Osteoblast (primary cell): ENCODE measurements at regions not wholly inside any gene's neighbourhood (a gene's known extent, or its start where the extent isn't known, plus 50 kb on each side); places are given as distances from the start of the nearest gene placed in this dataset.

ENCODE experiments used
- DNase-seq: peaks from one replicate; pipeline ENCODE4 v3.0.0; 2011; ENCODE audit warnings: low spot score, mixed read lengths; ENCODE audit not compliant: insufficient read length; ENCODE audit errors: missing footprints
- H2AFZ ChIP-seq: 2 replicates; pipeline ENCODE4 v1.6.0; 2011; ENCODE audit warnings: mild to moderate bottlenecking, low read length
- H3K27ac ChIP-seq: 2 replicates; pipeline ENCODE4 v1.5.1; 2011; ENCODE audit warnings: mild to moderate bottlenecking, low read depth, low read length, moderate library complexity
- H3K27me3 ChIP-seq: 2 replicates; pipeline ENCODE4 v1.6.0; 2012; ENCODE audit warnings: mild to moderate bottlenecking, control low read depth, inconsistent platforms, low read length, moderate library complexity; ENCODE audit not compliant: insufficient read depth
- H3K36me3 ChIP-seq: 2 replicates; pipeline ENCODE4 v1.5.1; 2011; ENCODE audit warnings: mild to moderate bottlenecking, low read length, control low read depth, moderate library complexity; ENCODE audit not compliant: insufficient read depth
- H3K4me1 ChIP-seq: 2 replicates; pipeline ENCODE4 v1.5.1; 2011; ENCODE audit warnings: mild to moderate bottlenecking, low read length, control low read depth, moderate library complexity; ENCODE audit not compliant: insufficient read depth
- H3K4me2 ChIP-seq: 2 replicates; pipeline ENCODE4 v1.6.0; 2011; ENCODE audit warnings: mild to moderate bottlenecking, low read length; ENCODE audit not compliant: insufficient read depth
- H3K4me3 ChIP-seq: fragments of 200-600 bp; sonication (generic); 3 replicates; pipeline ENCODE4 v1.5.1; 2012; ENCODE audit warnings: mild to moderate bottlenecking, low read length, inconsistent platforms; ENCODE audit not compliant: insufficient read depth
- H3K79me2 ChIP-seq: 2 replicates; pipeline ENCODE4 v1.6.0; 2012; ENCODE audit warnings: mild to moderate bottlenecking, low read length, control low read depth, inconsistent platforms; ENCODE audit not compliant: insufficient read depth
- H3K9me3 ChIP-seq: 2 replicates; pipeline ENCODE4 v1.5.1; 2011; ENCODE audit warnings: low read depth, low read length, control low read depth
- H4K20me1 ChIP-seq: 2 replicates; pipeline ENCODE4 v1.6.0; 2012; ENCODE audit warnings: mild to moderate bottlenecking, low read length, control low read depth; ENCODE audit not compliant: insufficient read depth
- CTCF ChIP-seq: IDR thresholded peaks from 2 replicates; pipeline ENCODE4 v1.5.1; 2011; ENCODE audit warnings: mild to moderate bottlenecking, low read depth, low read length, moderate library complexity; ENCODE audit errors: extremely low read depth

- Histone ChIP-seq H4K20me1 (no peaks in the 10 kb centered on the region), H3K4me1 (no peaks in the 10 kb centered on the region), H3K4me3 (no peak overlapping the region), H2AFZ (no peak overlapping the region), H3K4me2 (no peak overlapping the region), H3K27ac (no peak overlapping the region), H3K79me2 (no peaks in the 10 kb centered on the region), H3K9me3 (no peaks in the 10 kb centered on the region), H3K27me3 (no peaks in the 10 kb centered on the region), H3K36me3 (no peaks in the 10 kb centered on the region)
- DNase-seq, result peak; percentile 14
- TF ChIP-seq CTCF, result no peak
Observed at GRCh38 chr5:17882760-17883488, 248.7 kb downstream of the TAF11L14 start.

- no peak overlapping the region for H2AFZ ChIP-seq
- no peak overlapping the region for H3K4me3 ChIP-seq
- no peaks in the 10 kb centered on the region for H3K4me1 ChIP-seq
- H3K79me2 ChIP-seq, result no peaks in the 10 kb centered on the region
- TF ChIP-seq CTCF, result no peak
- H3K4me2 ChIP-seq, result no peak overlapping the region
- H4K20me1 ChIP-seq, result no peaks in the 10 kb centered on the region
- H3K9me3 ChIP-seq, result no peaks in the 10 kb centered on the region
- no peaks in the 10 kb centered on the region for H3K27me3 ChIP-seq
- no peak for DNase-seq
- H3K36me3 ChIP-seq, result no peaks in the 10 kb centered on the region
- H3K27ac ChIP-seq, result no peak overlapping the region
Observed at GRCh38 chr5:17888155-17888554, 253.9 kb downstream of the TAF11L14 start.

GRCh38 chr5:17890501-17890900, 256.2 kb downstream of the TAF11L14 start:
- H3K27me3 ChIP-seq, result no peaks in the 10 kb centered on the region
- no peak for TF ChIP-seq CTCF
- no peaks in the 10 kb centered on the region for H3K4me1 ChIP-seq
- no peak for DNase-seq
- no peaks in the 10 kb centered on the region for H3K9me3 ChIP-seq
- no peak overlapping the region for H3K4me2 ChIP-seq
- H3K27ac ChIP-seq, result no peak overlapping the region
- no peaks in the 10 kb centered on the region for H4K20me1 ChIP-seq
- no peaks in the 10 kb centered on the region for H3K79me2 ChIP-seq
- no peak overlapping the region for H2AFZ ChIP-seq
- H3K4me3 ChIP-seq, result no peak overlapping the region
- H3K36me3 ChIP-seq, result no peaks in the 10 kb centered on the region

- no peaks in the 10 kb centered on the region for H4K20me1 ChIP-seq
- no peak for TF ChIP-seq CTCF
- H3K4me1 ChIP-seq, result no peaks in the 10 kb centered on the region
- H3K4me2 ChIP-seq, result no peak overlapping the region
- no peaks in the 10 kb centered on the region for H3K79me2 ChIP-seq
- no peak overlapping the region for H3K27ac ChIP-seq
- no peaks in the 10 kb centered on the region for H3K27me3 ChIP-seq
- no peaks in the 10 kb centered on the region for H3K36me3 ChIP-seq
- H3K9me3 ChIP-seq, result no peaks in the 10 kb centered on the region
- H3K4me3 ChIP-seq, result no peak overlapping the region
- DNase-seq, result no peak
- H2AFZ ChIP-seq, result no peak overlapping the region
Observed at GRCh38 chr5:17891881-17892280, 257.6 kb downstream of the TAF11L14 start.
